Subcutaneous abdominal adipose tissue (tissue), 5 donors: ENCODE measurements at regions not wholly inside any gene's neighbourhood (a gene's known extent, or its start where the extent isn't known, plus 50 kb on each side); places are given as distances from the start of the nearest gene placed in this dataset.

ENCODE experiments used
- H3K27ac ChIP-seq: one replicate; pipeline ENCODE4 v1.7.0; 2013; ENCODE audit warnings: low read depth, mild to moderate bottlenecking, inconsistent platforms, low read length, moderate library complexity
- H3K27me3 ChIP-seq, 5 donors: one replicate each; pipeline ENCODE4 v1.7.0; 2013; ENCODE audit warnings: low read length in 5 of 5, inconsistent platforms in 1 of 5; ENCODE audit not compliant: control insufficient read depth in 5 of 5, insufficient read depth in 4 of 5
- H3K36me3 ChIP-seq, 5 donors: one replicate each; pipeline ENCODE4 v1.7.0; 2013; ENCODE audit warnings: low read length in 5 of 5; ENCODE audit not compliant: control insufficient read depth in 5 of 5, insufficient read depth in 5 of 5
- H3K4me1 ChIP-seq, 5 donors: one replicate each; pipeline ENCODE4 v1.7.0; 2013; ENCODE audit warnings: low read length in 5 of 5, mild to moderate bottlenecking in 3 of 5, moderate library complexity in 1 of 5; ENCODE audit not compliant: control insufficient read depth in 5 of 5, insufficient read depth in 5 of 5
- H3K4me3 ChIP-seq, 5 donors: one replicate each; pipeline ENCODE4 v1.7.0; 2013; ENCODE audit warnings: low read length in 5 of 5, low read depth in 1 of 5
- H3K9ac ChIP-seq, 5 donors: one replicate each; pipeline ENCODE4 v1.7.0; 2013; ENCODE audit warnings: low read length in 5 of 5, mild to moderate bottlenecking in 4 of 5, moderate library complexity in 3 of 5
- H3K9me3 ChIP-seq, 5 donors: one replicate each; pipeline ENCODE4 v1.7.0; 2013; ENCODE audit warnings: low read length in 5 of 5; ENCODE audit not compliant: control insufficient read depth in 5 of 5
- donor health status: healthy.
- donor health status: healthy.
- donor health status: healthy.
- donor health status: healthy.
- donor health status: healthy.

GRCh38 chr15:94929282-94929681 is 697.9 kb downstream of the MCTP2 start:
- peaks cover 0 to 3% (median 2%) of the 10 kb centered on the region in 5 donors for H3K9me3 ChIP-seq
- H3K4me1 ChIP-seq: peaks cover 0 to 43% (median 24%) of the 10 kb centered on the region in 5 donors
- no peak overlapping the region for H3K4me3 ChIP-seq
- no peaks in the 10 kb centered on the region for H3K27me3 ChIP-seq
- H3K9ac ChIP-seq: no peak overlapping the region
- no peaks in the 10 kb centered on the region for H3K36me3 ChIP-seq
- peak overlapping the region; percentile 14 for H3K27ac ChIP-seq

DNA sequence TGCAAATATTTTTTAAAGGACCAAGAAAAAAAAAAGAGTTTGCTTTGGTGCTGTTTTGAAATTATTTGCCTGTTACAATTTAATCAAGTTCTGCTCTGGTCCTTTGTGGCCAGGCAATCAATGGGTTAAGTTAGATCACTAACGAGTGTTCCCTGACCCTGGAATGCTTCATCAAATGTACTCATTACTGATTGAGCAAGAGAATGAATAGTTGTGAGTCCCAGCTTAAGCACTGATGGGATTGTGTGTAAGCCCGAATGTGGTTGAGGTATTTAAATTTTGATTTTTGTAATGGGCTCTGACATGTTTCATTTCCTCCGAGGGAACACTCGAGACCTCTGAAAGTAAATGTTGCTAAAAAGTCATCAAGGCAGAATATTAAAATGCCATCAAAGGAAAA is 699.1 kb downstream of the MCTP2 start:
- Histone ChIP-seq H3K27ac (no peak overlapping the region), H3K36me3 (no peaks in the 10 kb centered on the region), H3K4me3 (no peak overlapping the region), H3K9ac (no peak overlapping the region), H3K4me1 (peaks cover 0 to 32% (median 19%) of the 10 kb centered on the region in 5 donors), H3K9me3 (peaks cover 0 to 9% (median 6%) of the 10 kb centered on the region in 5 donors), H3K27me3 (no peaks in the 10 kb centered on the region)

GRCh38 chr15:94930960-94931359 is 699.6 kb downstream of the MCTP2 start:
- no peaks in the 10 kb centered on the region for H3K36me3 ChIP-seq

DNA sequence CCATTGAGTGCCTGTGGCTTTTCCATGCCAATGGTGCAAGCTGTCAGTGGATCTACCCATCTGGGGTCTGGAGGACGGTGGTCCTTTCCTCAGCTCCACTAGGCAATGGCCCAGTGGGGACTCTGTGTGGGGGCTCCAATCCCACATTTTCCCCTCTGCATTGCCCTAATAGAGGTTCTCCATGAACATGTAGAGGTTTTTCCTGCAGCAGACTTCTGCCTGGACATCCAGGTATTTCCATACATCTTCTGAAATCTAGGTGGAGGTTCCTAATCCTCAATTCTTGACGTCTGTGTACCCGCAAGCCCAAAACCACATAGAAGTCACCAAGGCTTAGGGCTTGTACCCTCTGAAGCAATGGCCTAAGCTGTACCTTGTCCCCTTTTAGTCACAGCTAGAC is 703.1 kb downstream of the MCTP2 start:
- H3K36me3 ChIP-seq: no peaks in the 10 kb centered on the region
- no peak overlapping the region for H3K4me3 ChIP-seq
- no peaks in the 10 kb centered on the region for H3K27me3 ChIP-seq
- H3K4me1 ChIP-seq: peaks cover 0 to 9% (median 3%) of the 10 kb centered on the region in 5 donors
- H3K27ac ChIP-seq: no peak overlapping the region
- no peak overlapping the region for H3K9ac ChIP-seq
- peaks cover 0 to 9% (median 6%) of the 10 kb centered on the region in 5 donors for H3K9me3 ChIP-seq

More at GRCh38 chr15:94930960-94931359, 699.6 kb downstream of the MCTP2 start:
- Histone ChIP-seq H3K27me3 (no peaks in the 10 kb centered on the region), H3K27ac (no peak overlapping the region), H3K4me3 (no peak overlapping the region), H3K9me3 (peaks cover 0 to 9% (median 6%) of the 10 kb centered on the region in 5 donors), H3K4me1 (peaks cover 0 to 27% (median 14%) of the 10 kb centered on the region in 5 donors), H3K9ac (no peak overlapping the region)

DNA sequence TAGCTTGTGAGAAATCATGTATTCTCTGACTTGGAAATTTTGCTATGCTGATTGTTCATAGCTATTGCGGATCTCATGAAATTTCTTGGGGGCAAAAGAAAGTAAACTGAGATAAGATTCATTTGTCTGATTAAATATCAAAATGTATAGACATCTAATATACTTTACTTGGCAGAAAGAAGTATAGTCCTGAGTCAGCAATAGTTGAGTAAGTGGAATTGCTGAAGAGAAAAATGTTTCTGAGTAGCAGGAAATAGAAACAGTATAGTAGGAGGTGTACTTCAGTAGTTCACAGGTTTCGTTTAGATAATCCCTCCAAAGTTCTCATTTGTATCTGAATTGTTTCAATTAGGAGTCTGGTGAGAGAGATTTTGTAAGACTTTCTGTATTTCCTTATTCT is 705.9 kb downstream of the MCTP2 start:
- Histone ChIP-seq H3K9me3 (peaks cover 0 to 10% (median 6%) of the 10 kb centered on the region in 5 donors), H3K4me3 (no peak overlapping the region), H3K36me3 (no peaks in the 10 kb centered on the region), H3K9ac (no peak overlapping the region), H3K4me1 (peaks cover 0 to 5% (median 0%) of the 10 kb centered on the region in 5 donors), H3K27me3 (no peaks in the 10 kb centered on the region), H3K27ac (no peak overlapping the region)

DNA sequence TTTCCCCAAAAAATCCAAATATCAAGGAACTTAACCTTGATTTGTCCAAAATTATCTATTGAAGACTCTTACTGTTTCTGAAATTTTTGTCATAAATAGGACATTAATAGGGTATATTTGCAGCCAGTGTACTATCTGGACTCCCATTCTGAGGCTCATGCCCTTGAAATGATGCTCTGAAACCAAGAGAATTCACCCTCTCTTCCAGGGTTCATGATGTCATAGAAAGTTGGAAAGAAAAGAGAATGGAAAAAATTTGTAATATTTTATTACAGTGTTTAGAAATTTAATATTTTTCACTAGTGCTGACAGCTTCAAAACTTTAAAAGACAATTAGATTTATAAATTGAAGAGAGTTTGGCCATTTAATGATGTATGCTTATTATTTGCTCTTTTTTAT is 712.5 kb downstream of the MCTP2 start:
- no peak overlapping the region for H3K9ac ChIP-seq
- no peak overlapping the region for H3K27ac ChIP-seq
- H3K36me3 ChIP-seq: no peaks in the 10 kb centered on the region
- no peaks in the 10 kb centered on the region for H3K27me3 ChIP-seq
- peaks cover 0 to 3% (median 0%) of the 10 kb centered on the region in 5 donors for H3K9me3 ChIP-seq
- no peak overlapping the region for H3K4me3 ChIP-seq
- H3K4me1 ChIP-seq: peaks cover 0 to 8% (median 0%) of the 10 kb centered on the region in 5 donors

DNA sequence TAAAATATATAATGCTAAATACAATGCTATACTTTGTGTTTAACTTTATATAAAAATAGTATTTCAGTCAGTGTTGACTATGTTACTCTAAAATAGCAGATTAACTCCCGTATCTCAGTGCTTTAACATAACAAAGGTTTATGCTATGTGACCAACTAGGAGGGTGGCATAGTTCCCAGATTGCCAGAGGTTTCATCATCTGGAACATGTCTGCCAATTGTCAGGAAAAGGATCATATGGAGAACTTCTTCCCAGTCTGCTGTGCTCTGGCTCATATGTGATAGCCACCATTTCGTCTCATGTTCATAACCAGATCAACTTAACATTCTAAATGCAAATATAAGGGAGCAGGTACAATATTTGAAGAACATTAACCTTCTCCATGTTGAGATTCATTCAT is 720.2 kb downstream of the MCTP2 start:
- H3K27ac ChIP-seq: no peak overlapping the region
- H3K27me3 ChIP-seq: no peaks in the 10 kb centered on the region
- H3K4me3 ChIP-seq: no peak overlapping the region
- H3K9me3 ChIP-seq: peaks cover 0 to 4% (median 0%) of the 10 kb centered on the region in 5 donors
- no peaks in the 10 kb centered on the region for H3K36me3 ChIP-seq
- no peak overlapping the region for H3K9ac ChIP-seq
- no peaks in the 10 kb centered on the region for H3K4me1 ChIP-seq

- Histone ChIP-seq H3K9ac (no peak overlapping the region), H3K36me3 (no peaks in the 10 kb centered on the region), H3K4me3 (no peak overlapping the region), H3K4me1 (peaks cover 0 to 5% (median 2%) of the 10 kb centered on the region in 5 donors), H3K27me3 (no peaks in the 10 kb centered on the region), H3K27ac (no peak overlapping the region), H3K9me3 (peaks cover 0 to 7% (median 3%) of the 10 kb centered on the region in 5 donors)
These were observed 732.6 kb downstream of the MCTP2 start for GRCh38 chr15:94963953-94964352.

DNA sequence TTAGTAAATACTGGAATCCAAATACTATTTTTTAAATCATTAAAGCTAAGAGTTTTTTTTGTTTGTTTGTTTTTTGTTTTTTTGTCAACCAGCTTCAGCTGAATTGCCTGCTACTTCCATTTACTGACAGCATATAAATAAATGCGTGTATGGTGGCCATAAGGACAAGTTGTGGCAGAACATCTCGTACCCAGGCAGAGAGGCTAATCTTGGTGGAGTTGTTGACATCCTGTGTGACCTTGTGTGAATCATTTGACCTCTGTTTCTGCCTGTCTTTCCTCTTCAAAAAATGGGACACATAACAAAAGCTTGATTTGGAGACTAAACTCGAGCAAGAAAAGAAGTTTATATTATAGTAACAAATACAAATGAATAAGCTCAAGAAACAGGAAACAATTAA is 734.2 kb downstream of the MCTP2 start:
- Histone ChIP-seq H3K27me3 (no peaks in the 10 kb centered on the region), H3K4me1 (peaks cover 0 to 5% (median 2%) of the 10 kb centered on the region in 5 donors), H3K9ac (no peak overlapping the region), H3K36me3 (no peaks in the 10 kb centered on the region), H3K27ac (no peak overlapping the region), H3K4me3 (no peak overlapping the region), H3K9me3 (peaks cover 0 to 6% (median 0%) of the 10 kb centered on the region in 5 donors)

GRCh38 chr15:94968133-94968532 is 736.8 kb downstream of the MCTP2 start:
- Histone ChIP-seq H3K9me3 (peaks cover 0 to 2% (median 0%) of the 10 kb centered on the region in 5 donors), H3K4me3 (no peak overlapping the region), H3K36me3 (no peaks in the 10 kb centered on the region), H3K4me1 (peaks cover 0 to 9% (median 3%) of the 10 kb centered on the region in 5 donors), H3K27ac (no peak overlapping the region), H3K9ac (no peak overlapping the region), H3K27me3 (no peaks in the 10 kb centered on the region)
